Esophagus squamous epithelium (tissue), 4 donors: ENCODE measurements at regions not wholly inside any gene's neighbourhood (a gene's known extent, or its start where the extent isn't known, plus 50 kb on each side); places are given as distances from the start of the nearest gene placed in this dataset.

ENCODE experiments used
- POLR2A ChIP-seq, 4 donors: fragments of 450-650 bp; IDR thresholded peaks; one replicate each; pipeline ENCODE4 v1.6.1; 2017; ENCODE audit warnings: antibody characterized with exemption in 4 of 4, mild to moderate bottlenecking in 4 of 4, moderate library complexity in 3 of 4
- TF ChIP-seq, protein P1 (sequence below), 6 experiments: fragments of 450-650 bp in 4 of 6; fragments of 200-600 bp in 2 of 6; sonication (generic) in 2 of 6; IDR thresholded peaks; one replicate each; pipeline ENCODE4 v1.5.1; 2016 to 2019; ENCODE audit warnings: antibody characterized with exemption in 6 of 6, mild to moderate bottlenecking in 4 of 6, moderate library complexity in 4 of 6

DNA sequence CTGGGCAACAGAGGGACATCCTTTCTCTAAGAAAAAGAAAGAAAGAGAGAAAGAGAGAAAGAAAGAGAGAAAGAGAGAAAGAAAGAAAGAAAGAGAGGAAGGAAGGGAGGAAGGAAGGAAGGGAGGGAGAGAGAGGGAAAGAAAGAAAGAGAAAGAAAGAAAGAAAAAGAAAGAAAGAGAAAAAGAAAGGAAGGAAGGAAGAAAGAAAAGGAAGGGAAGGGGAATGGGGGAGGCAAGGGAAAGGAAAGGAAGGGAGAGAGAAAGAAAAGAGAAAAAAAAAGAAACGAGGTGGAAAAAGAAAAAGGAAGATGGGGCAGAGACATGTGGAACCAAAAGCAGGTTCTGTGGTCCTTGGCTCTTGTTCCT lies 82.9 kb upstream of the SMNDC1 start:
- TF ChIP-seq, protein P1, sequence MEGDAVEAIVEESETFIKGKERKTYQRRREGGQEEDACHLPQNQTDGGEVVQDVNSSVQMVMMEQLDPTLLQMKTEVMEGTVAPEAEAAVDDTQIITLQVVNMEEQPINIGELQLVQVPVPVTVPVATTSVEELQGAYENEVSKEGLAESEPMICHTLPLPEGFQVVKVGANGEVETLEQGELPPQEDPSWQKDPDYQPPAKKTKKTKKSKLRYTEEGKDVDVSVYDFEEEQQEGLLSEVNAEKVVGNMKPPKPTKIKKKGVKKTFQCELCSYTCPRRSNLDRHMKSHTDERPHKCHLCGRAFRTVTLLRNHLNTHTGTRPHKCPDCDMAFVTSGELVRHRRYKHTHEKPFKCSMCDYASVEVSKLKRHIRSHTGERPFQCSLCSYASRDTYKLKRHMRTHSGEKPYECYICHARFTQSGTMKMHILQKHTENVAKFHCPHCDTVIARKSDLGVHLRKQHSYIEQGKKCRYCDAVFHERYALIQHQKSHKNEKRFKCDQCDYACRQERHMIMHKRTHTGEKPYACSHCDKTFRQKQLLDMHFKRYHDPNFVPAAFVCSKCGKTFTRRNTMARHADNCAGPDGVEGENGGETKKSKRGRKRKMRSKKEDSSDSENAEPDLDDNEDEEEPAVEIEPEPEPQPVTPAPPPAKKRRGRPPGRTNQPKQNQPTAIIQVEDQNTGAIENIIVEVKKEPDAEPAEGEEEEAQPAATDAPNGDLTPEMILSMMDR (IDR thresholded peaks at IDR 0.05), result no peak
- TF ChIP-seq POLR2A (IDR thresholded peaks at IDR 0.05), result no peak
